Heart right ventricle (tissue), 16 donors: ENCODE measurements at regions not wholly inside any gene's neighbourhood (a gene's known extent, or its start where the extent isn't known, plus 50 kb on each side); places are given as distances from the start of the nearest gene placed in this dataset.

Source experiments
- ATAC-seq, 8 donors: fragments of 200-7000 bp; cut with Tn5 transposase; one replicate each; pipeline ENCODE4 v1.9.1; 2020; ENCODE audit warnings: mild to moderate bottlenecking in 8 of 8, moderate library complexity in 8 of 8, moderate number of reproducible peaks in 1 of 8
- DNase-seq, 2 donors: peaks; one replicate each; pipeline ENCODE4 v3.0.0-alpha.2; 2020
- H3K27ac ChIP-seq, 10 donors: fragments of 200-600 bp; sonication (generic) in 2 of 10; one replicate each; pipeline versions ENCODE4 v1.5.0 to v1.8.0; 2020 to 2022; ENCODE audit warnings: mild to moderate bottlenecking in 3 of 10
- H3K27me3 ChIP-seq, 7 donors: fragments of 200-600 bp; one replicate each; pipeline ENCODE4 v1.8.0; 2021 to 2022; ENCODE audit warnings: mild to moderate bottlenecking in 2 of 7
- H3K36me3 ChIP-seq, 9 donors: fragments of 200-600 bp; sonication (generic) in 1 of 9; one replicate each; pipeline versions ENCODE4 v1.5.0 to v1.8.0; 2020 to 2022; ENCODE audit warnings: mild to moderate bottlenecking in 2 of 9
- H3K4me1 ChIP-seq, 9 donors: fragments of 200-600 bp; sonication (generic) in 1 of 9; one replicate each; pipeline versions ENCODE4 v1.5.0 to v1.8.0; 2020 to 2022; ENCODE audit warnings: mild to moderate bottlenecking in 4 of 9
- H3K4me3 ChIP-seq, 10 donors: fragments of 200-600 bp; sonication (generic) in 2 of 10; one replicate each; pipeline versions ENCODE4 v1.5.0 to v1.8.0; 2020 to 2022; ENCODE audit warnings: mild to moderate bottlenecking in 7 of 10, moderate library complexity in 2 of 10
- H3K9me3 ChIP-seq, 11 donors: fragments of 200-600 bp in 10 of 11; sonication (generic) in 2 of 11; one replicate each; pipeline versions ENCODE4 v1.5.0 to v1.8.0; 2013 to 2022; ENCODE audit warnings: mild to moderate bottlenecking in 2 of 11, control low read depth in 1 of 11, moderate library complexity in 1 of 11
- CTCF ChIP-seq, 9 donors: fragments of 200-600 bp; sonication (generic) in 2 of 9; IDR thresholded peaks; one replicate each; pipeline versions ENCODE4 v1.5.0 to v1.8.0; 2021 to 2022; ENCODE audit warnings: antibody characterized with exemption in 9 of 9, mild to moderate bottlenecking in 5 of 9, moderate library complexity in 1 of 9
- WGBS, 2 donors: extraction: QIAGEN DNeasy Blood & Tissue Kit; methylation state at CpG; one replicate each; pipeline ENCODE4 v1.1.7; 2013; ENCODE audit warnings: inconsistent platforms in 1 of 2; 5-methylcytosine and 5-hydroxymethylcytosine counted together
- intact Hi-C, 10 donors: fragments of 100-400 bp; cut with DNase I; formaldehyde crosslinking; loops; one replicate each; pipeline versions ENCODE4 v1.11.1 to v1.14.2; 2022
- donor health status: Arrhythmogenic right ventricular cardiomyopathy.
- donor health status: ischemic (EF 13 %, LVEDD 7.1; RV severe dilation, severe dysfunction).
- donor health status: healthy with polysubstance abuse.
- donor health status: DM: no; HTN: yes; CAD: no.
- donor health status: DM: no; HTN: no; CAD: no.
- donor health status: ischemic (EF 25% LVEDD 6.9; RV normal size, moderate dysfunction).
- donor health status: ischemic (EF 25% LVEDD 5.7; RV mildly dilated, moderate dysfunction).
- donor health status: healthy.
- donor health status: DM: yes; HTN: yes; CAD: no.
- donor health status: Ischemic cardiomyopathy.
- donor health status: ischemic (EF 35%, LVEDD 5.7; RV mildly dilated, moderate dysfunction).
- donor health status: nonischemic (EF 11% LVEDD 7.7; RV severe dilation, severe dysfunction).
- donor health status: DM: yes; HTN: yes; CAD: no.
- donor health status: PGD.
- donor health status: ischemic (EF 29% LVEDD 5.4; RV normal size, mild dysfunction).
- donor health status: nonischemic (EF 23%, LVEDD 6.1; RV moderate dilation, normal function).

- Histone ChIP-seq H3K27me3 (no peaks in the 10 kb centered on the region), H3K4me3 (no peak overlapping the region), H3K36me3 (no peaks in the 10 kb centered on the region), H3K9me3 (peaks cover 0 to 6% (median 0%) of the 10 kb centered on the region in 11 donors), H3K27ac (no peak overlapping the region), H3K4me1 (peaks cover 0 to 3% (median 0%) of the 10 kb centered on the region in 9 donors)
- WGBS, 2 donors = 86% methylated on average over 2 of the region's 2 CpGs
- TF ChIP-seq CTCF (IDR thresholded peaks at IDR 0.05) = no peak
- ATAC-seq = no peak
- DNase-seq = no peak
- intact Hi-C loops = no loop called here
These were observed 294.8 kb downstream of the HS3ST1 start for GRCh38 chr4:11133868-11134267.

GRCh38 chr4:11132478-11132877 lies 296.2 kb downstream of the HS3ST1 start:
- Histone ChIP-seq H3K27me3 (no peaks in the 10 kb centered on the region), H3K4me1 (peaks cover 0 to 3% (median 0%) of the 10 kb centered on the region in 9 donors), H3K27ac (no peak overlapping the region), H3K36me3 (no peaks in the 10 kb centered on the region), H3K9me3 (peaks cover 0 to 6% (median 0%) of the 10 kb centered on the region in 11 donors), H3K4me3 (no peak overlapping the region)
- TF ChIP-seq CTCF (IDR thresholded peaks at IDR 0.05) = no peak
- 55 to 59% methylated on average over 1 of the region's 1 CpG for WGBS, 2 donors
- no peak for ATAC-seq
- intact Hi-C loops = no loop called here
- no peak for DNase-seq

- no peak for ATAC-seq
- Histone ChIP-seq H3K4me1 (peaks cover 0 to 3% (median 0%) of the 10 kb centered on the region in 9 donors), H3K4me3 (no peak overlapping the region), H3K36me3 (no peaks in the 10 kb centered on the region), H3K9me3 (peaks cover 0 to 6% (median 0%) of the 10 kb centered on the region in 11 donors), H3K27ac (no peak overlapping the region), H3K27me3 (no peaks in the 10 kb centered on the region)
- no peak for TF ChIP-seq CTCF (IDR thresholded peaks at IDR 0.05)
- 77 to 80% methylated on average over 3 of the region's 3 CpGs for WGBS, 2 donors
- intact Hi-C loops = no loop called here
- no peak for DNase-seq
These were observed 297.2 kb downstream of the HS3ST1 start for GRCh38 chr4:11131491-11131890.

GRCh38 chr4:11130195-11130970 lies 298.3 kb downstream of the HS3ST1 start:
- ATAC-seq = peak in 5 of 8 donors; percentile 31 to 71 (median 63)
- 75 to 77% methylated on average over 4 of the region's 4 CpGs for WGBS, 2 donors

More at GRCh38 chr4:11130195-11130970, 298.3 kb downstream of the HS3ST1 start:
- Histone ChIP-seq H3K36me3 (no peaks in the 10 kb centered on the region), H3K4me3 (no peak overlapping the region), H3K4me1 (peaks cover 0 to 3% (median 0%) of the 10 kb centered on the region in 9 donors), H3K9me3 (peaks cover 0 to 6% (median 0%) of the 10 kb centered on the region in 11 donors), H3K27ac (no peak overlapping the region), H3K27me3 (no peaks in the 10 kb centered on the region)
- peak in 1 of 2 donors; percentile 4 for DNase-seq
- TF ChIP-seq CTCF (IDR thresholded peaks at IDR 0.05) = no peak
- intact Hi-C loops = no loop called here
